Middle frontal gyrus (tissue), 1 donor: ENCODE measurements at regions not wholly inside any gene's neighbourhood (a gene's known extent, or its start where the extent isn't known, plus 50 kb on each side); places are given as distances from the start of the nearest gene placed in this dataset.

Experiments used
- DNase-seq: peaks from one replicate; pipeline ENCODE4 v3.0.0-alpha.2; 2015; ENCODE audit warnings: low spot score; ENCODE audit errors: extremely low spot score

DNA sequence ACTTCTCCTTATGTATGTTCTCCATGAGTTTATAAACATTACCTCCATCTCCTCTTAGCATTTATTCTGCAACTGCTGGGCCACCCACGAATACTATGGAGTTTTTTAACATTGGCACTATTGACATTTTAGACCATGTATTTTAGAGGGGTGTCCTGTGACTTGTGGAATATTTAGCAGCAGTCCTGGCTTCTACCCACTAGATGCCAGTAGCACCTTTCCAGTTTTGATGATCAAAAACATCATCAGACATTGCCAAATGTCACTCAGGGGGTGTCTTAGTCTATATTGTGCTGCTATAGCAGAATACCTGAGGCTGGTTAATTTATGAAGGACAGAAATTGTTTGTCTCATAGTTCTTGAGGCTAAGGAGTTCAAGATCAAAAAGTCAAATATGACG, 187.5 kb upstream of the RORB start:
- DNase-seq = no peak

DNA sequence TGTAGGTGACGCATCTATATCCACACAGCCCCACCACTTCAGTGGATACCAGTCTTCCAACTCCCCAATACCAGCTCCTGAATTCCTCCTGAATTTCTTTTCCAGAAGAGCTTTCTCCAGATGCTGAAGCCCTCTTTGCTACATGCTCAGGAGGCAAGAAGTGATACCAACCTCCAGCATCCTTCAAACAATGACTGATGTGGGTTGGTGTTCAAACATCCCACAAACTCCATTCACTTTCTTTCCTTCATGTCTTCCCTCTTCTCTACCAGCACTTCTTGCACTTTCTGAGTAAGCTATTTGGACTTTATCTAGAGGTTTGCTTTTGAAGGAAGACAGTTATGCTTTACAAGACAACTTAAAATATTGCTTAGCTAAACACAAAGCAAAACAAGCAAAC, 179.9 kb upstream of the RORB start:
- DNase-seq = no peak

DNA sequence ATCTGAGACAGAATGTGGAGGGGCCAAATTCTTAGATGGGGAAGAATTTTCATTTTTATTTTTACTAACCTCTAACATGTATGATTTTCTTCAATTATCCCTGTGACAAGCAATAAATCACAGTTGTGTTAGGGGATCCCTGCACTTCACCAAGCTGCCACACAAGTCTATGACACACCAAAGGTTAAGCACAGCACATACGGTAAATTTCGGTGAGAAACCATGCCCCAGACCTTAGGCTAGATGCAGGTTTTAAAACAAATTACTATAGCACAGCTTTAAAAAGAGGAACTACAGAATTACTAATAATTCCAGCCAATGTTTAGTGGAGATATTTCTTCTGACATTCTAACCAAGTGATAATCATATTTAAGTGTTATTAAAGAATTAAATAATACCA, 175.7 kb upstream of the RORB start:
- no peak for DNase-seq

DNA sequence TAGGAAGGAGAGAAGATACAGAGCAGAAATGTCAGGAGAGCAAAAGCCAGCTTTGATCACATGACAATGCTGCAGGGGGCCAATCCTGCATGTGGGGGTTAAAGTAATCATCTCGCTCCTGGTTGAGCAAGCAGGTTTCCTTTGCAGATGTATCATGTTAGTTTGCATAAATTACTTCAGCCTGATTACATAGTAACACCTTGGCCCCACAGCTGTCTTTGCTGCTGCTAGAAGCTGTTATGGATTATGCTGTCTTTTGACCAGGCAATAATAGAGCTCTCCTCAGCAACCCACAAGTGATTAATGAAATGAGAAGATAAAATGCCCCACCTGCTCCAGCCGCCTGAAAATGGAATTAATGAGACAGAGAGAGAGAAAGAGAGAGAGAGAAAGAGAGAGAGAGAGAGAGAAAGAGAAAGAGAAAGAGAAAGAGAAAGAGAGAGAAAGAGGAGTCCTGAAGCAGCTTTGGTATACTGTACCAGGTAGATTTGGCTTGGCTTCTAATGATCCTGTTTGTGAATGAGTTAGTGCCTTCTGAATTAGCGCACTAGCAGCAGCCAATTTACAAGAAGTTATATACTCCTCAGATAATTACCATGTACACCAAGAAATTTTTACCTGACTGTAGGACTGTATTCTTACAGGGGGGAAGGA, 174.3 kb upstream of the RORB start:
- DNase-seq = no peak

DNA sequence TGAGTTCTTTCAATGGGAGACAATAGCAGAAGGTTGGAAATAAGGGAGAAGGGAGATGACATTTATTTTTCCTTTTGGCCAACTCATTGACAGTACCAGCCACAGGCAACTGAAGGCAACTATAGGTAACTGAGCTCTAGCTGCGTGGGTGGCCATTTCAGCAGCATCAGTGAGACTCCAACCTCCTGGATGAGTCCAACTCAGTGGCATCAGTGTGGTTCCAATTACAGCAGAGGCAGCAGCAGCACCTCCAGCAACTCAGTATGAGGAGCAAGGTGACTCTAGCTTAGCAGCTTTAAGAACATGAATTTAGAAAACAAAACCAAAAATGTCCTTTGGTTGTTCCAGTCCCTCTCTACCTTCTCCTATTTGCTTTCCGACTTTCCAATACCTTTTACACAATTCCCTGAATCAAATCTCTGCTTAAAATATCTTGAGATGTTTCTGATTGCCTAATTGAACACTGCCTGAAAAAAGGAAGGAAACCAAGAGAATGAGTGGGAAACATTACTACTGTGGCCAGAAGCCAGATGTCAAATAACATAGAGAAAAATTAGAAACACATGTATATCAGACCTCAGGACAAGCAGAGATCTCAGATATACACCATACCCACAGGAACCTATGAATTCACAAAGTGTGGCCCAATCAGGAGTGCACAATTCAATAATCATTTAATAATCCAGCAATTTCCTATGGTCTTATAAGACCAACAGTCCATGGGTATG, 166.5 kb upstream of the RORB start:
- DNase-seq = no peak

DNA sequence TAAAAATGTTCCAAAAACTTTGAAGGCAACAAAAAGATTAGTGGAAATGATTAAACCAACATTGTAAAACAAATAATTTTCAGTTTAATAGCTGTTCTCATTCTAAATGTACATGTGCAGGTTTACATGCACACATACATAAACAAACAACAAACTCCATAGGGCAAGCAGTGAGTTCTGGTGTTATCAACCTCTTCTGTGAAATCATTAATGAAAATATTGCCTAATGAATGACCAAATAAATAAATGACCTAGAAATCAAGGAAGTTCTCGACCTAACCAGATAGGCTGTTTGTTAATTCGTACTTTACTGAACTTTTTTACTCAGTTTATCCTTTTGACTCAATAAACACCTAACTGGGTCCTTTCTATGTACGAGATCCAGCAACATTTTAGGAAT, 165.5 kb upstream of the RORB start:
- no peak for DNase-seq

DNA sequence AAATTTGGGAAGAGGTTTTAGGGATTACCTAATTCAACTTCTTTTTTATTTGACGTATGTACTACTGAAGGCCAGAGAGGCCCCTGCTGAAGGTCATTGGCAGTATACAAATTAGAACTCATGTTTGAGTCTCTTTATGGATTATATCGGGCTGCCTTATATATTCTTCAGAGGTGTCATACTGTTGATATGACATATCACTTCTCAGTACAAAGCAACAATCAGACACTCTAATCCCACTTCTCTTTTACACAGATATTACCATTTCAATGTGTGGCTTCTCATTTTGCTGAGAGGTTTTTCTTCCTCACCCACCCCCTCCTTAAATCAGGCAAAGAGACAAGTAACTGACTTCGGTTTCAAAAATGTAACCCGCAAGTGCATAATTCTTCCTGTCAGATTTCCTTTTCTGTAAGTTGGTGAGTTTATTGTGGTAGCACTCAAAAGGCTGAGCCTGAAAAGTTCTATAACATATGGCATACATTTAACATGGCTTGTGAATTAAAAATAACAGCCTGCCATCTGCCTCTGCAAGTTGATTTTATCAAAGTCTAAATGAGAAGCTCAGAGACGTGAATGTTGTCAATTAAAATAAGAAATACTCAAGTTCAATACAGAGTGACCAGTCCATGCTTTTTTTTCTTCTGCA, 163.6 kb upstream of the RORB start:
- DNase-seq = no peak

DNA sequence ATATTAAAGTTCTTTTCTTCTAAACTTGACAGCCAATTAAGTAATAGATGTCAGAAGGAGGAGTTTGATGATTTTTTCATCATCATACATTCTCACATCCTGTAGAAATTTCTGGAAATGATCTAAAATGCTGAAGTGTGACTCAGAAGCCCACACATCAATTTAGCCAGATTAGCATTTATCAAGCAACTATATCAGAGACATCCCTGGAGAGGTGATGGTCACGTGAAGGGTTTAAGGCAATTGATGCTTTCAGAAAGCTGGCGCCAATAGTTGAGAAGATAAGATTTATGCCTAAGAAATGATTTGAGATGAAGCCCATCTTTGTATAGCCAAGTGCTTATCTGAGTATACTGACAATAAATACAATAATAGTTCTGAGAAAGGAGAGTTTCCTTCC, 162.9 kb upstream of the RORB start:
- no peak for DNase-seq

DNA sequence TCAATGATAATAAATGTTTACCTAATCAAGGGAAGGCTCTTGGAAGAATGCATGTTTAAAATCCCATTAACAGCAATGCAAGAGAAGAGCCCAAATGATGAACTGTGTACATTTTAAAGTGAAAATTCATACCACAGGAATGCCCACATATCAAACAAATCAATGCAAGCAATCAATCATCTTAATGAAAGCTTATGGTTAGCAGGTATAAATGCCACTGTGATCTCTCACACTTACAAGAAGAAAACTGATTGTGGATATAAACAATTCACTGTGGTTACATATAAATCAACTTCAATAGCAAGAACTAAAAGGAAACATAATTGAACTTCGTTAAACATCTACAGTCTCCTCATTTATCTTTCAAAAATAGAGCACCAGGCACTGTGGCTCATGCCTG, 161.0 kb upstream of the RORB start:
- DNase-seq = no peak

DNA sequence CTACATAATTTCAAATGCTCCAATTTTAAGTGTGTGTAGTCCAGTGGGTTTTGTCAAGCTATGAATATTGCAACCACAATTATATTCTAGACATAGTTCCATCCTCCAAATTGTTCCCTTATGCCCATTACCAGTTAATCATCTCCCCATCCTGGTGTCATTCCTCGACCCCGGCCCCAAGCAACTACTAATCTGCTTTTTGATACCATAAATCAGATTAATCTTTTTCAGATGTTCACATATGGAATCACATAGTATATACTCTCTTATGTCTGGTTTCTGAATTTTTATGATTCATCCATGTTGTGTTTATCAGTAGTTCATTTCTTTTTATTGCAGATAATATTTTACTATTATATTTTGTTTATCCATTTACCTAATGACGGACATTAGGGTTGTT, 148.4 kb upstream of the RORB start:
- no peak for DNase-seq

DNA sequence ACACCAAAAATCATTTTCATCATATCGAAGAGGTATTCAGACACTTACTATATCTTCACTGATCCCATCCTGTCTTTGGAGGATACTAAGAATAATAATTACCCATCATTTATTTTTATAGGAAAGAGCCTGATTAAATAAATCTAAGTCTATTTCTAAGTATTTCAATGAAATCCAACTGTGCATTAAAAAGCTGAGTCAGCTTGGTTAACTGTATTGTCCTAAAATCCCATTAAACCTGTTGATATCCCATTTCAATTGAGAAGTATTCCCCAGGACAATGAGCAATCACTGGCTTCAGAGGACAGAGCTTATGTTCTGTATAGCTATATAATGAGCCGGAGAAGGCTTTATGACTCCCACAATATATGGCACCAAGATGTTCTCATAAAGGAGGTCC, 142.0 kb upstream of the RORB start:
- no peak for DNase-seq

DNA sequence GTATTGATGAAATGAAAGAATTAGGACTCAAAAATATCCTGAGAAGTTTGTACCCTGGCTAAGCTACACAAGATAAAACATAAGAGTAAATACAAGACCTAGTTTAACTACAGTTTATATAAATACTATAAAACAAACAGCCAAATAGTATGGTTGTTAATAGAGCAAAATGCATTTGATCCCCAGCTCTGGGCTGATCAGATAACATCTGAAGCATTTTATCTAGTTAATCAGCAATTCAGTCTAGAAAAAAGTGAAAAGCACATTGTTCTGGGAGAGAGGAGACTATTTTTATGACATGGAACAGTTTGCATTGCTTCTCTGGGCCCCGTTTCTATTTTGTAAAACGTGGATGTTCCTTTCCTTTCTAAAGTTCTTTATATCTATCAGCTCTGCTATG, 139.6 kb upstream of the RORB start:
- DNase-seq = no peak

DNA sequence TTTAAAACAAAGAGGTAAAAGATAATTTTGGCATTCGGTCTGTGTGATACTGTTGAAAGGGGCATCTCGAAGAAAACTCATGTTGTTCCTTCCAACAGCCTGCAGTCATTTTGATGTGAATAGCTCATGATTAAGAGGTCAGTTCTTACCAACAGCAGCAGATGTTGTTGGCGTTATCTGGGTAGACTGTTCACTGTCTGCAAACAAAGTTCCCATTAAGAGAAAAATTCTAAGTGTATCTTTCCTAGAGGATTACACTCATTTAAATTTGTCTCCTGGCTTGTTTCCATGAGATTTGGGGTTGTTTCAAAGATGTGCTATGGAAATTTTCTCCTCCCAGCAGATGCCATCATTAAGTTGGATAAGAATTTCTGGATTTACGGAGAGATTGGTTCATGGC, 138.2 kb upstream of the RORB start:
- DNase-seq = no peak

DNA sequence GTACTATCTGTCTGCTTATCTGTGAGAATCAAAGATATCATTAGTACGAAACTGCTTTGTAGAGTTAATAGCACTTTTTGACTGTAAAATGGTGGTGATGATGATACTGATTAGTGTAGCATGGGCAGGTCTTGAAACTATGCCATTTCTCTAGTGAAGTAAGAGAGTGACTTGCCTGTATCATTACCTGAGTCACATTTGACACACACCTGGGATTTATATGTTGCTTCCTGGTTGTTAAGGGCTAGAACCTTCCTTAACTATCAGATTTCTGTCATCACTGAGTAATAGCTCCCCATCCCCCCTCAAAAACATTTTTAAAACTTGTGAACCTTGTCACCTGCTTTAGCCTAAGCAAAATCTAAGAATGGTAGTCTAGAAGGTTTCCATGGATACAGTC, 135.6 kb upstream of the RORB start:
- DNase-seq = no peak

DNA sequence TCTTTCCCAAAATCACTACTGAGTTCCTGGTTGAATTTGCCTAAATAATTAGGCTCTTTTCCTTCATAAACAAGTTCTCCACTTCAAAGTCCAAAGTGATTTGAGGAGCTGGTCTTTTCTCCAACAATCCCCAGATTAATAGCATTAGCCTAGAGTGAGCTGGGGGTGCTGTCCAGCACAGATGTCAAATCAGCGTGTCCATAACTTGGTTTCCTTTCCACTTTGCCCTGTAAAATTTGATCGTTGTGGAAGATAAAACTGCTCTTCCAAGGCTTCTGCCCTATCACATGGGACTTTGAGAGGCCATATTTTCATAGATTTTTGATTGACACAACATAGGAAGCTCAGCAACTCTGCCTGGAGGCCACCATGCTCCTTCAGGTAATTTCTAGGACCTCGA, 134.7 kb upstream of the RORB start:
- DNase-seq = no peak

DNA sequence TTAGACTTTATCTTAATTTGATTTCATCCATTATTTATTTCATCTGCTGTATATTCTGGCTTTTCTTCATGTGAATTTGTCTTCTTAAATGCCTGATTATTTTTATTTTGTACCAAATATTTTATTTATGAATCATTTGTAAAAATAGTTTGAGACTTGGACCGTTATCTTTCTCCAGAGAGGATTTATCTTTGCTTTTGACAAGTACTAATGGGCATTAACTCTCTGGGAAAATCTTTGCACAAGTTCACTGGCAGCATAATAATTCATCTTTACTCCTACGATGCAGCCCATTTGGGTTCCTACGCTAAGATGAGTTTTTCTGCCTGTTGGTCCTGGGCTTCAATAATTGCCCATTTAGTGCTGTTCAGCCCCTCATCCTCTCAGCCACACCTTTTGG, 131.0 kb upstream of the RORB start:
- DNase-seq = no peak

DNA sequence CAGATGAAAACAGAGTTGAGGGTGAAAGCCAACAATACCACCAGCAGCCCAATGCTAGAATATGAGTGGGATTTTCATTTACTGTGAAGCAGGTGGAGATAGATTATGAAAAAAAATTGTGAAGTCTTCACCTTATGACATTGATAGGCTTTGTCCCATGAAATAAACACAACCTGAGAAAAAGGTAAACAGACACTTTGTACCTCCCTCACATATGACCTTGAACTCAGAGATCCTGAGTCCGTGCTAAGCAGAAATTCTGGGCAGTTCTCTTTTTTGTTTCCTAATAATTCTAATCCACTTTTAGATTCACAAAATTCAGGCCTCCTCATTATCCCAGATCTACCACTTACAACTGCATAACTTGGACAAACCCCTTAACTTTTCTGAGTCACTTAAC, 127.3 kb upstream of the RORB start:
- DNase-seq = no peak

DNA sequence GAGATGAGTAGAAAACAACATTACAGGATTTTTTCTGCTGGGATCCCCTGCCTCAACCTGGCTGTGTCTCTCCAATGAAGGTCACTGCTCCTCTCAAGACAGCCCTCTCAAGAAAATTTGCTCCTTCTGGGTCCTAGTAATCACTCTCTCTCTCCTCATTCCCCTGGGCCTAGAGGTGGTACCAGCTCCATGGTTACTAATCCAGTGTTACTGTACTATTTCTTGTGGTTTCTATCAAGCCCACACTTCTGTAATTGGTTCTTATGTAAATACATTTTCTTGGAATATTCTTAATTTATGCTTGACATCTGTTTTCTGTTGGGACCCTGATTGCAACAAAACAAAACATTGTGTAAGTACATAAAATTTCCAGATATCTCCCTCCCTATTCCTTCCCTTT, 123.8 kb upstream of the RORB start:
- no peak for DNase-seq

DNA sequence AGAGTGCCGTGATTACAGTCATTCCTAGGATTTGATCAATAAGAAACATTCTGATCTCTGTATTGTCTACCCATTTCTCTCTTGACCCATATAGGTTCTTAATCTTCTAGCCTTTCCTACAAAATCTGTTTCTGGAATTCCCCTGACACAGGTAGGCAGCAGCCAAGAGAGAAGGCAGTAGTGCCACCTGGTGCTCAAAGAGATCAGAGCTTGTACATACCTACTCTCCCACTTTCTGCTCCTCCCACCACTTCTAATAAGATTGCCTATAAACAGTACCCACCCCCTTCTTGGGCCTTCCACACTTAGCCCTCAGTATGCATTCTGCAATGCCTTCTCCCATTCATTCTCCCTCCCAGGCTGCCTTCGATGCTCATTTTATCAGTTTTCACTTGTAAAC, 117.4 kb upstream of the RORB start:
- no peak for DNase-seq

DNA sequence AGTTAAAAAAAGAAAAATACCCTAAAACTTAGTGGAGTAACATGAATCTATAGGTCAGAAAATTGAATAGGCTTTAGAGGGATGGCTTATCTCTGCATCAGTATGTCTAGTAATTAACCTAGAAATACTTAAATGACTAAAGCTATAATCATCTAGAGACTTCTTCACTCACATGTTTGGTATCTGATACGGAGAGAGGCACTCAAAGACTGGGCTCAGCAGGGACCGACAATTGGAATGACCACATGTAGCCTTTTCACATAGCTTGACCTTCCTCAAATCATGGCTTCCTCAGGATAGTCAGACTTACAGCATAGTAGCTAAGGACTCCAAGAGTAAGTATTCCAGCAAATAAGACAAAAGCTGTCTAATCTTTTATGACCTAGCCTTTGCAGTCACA, 105.3 kb upstream of the RORB start:
- no peak for DNase-seq

DNA sequence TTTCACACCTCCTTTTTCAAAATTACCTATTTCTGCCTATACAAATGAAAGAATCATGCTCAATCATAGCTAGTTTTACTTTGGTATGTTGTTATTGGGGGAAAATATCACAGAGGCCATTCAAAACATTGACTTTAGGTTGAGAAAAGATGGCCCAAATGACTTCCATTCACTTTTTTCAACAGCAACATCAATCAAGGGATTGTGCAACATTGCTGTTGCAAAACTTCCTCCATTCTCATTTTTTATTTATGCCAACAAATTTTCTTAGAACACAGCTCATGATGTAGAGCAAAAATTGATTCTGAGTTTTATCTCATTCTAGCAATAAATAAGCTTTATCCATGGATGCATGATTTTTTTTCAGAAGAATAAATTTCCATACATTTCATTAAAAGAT, 93.6 kb upstream of the RORB start:
- DNase-seq = no peak

DNA sequence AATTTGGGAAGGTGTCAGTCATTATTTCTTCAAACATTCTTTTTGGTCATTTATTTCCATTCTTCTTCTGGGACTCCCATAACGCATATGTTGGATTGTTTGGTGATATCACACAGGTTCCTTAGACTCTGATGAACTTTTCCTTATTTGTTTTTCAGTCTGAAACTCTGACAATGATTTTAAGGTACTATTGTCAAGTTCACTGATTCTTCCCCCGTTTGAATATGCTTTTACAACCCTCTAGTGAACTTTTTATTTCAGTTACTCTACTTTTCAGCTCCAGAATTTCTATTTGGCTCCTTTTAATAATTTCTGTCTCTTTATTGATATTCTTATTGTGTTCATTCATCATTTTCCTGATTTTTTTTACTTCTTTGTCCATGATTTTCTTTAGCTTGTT, 92.5 kb upstream of the RORB start:
- no peak for DNase-seq

DNA sequence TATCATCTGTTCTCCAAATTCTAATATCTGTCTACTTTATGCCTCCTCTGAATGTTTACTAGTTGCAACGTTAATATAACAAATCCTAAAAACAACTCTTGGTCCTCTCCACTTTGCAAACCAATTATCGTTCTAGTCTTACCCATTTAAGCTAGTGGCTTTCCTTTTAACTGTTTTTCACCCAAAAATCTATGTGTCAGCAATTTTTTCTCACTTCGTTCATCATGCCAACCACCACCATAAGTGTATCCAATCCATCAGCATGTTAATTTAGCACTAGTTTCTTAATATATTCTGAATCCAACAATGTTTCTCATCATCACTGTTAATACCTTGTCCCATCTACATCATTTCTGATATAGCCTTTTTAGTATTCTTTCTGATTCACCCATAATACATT, 90.0 kb upstream of the RORB start:
- no peak for DNase-seq
